ENCODE measurements at regions not wholly inside any gene's neighbourhood (a gene's known extent, or its start where the extent isn't known, plus 50 kb on each side); places are given as distances from the start of the nearest gene placed in this dataset.

DNA sequence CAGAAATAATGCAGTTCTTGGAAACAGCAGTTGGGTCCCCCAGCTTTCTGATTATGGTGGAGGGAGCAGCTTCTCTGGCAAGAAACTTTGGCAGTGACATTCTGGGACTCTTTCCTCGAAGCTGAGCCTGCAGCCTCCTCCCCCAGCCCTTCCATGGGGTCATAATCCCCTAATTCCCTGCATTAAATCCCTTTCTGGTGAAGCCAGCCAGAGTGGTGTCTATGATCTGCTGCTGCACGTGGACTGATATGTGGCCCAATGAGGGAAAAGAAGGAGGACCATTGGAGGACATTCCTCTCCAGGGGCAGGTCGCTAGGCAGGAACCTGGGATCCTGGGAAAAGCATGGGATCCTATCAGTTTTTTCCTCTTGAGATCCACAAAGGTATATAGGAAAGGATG lies 470.5 kb downstream of the RPS24 start:
- Histone ChIP-seq H3K4me2 (ENCODE audit: insufficient read depth, low read length, poor library complexity, severe bottlenecking) (no peak overlapping the region), H3K36me3 (replicated peaks in 1 of 2; ENCODE audit: control insufficient read depth in 2 of 2, insufficient read depth in 2 of 2, low read length in 2 of 2) (no peaks in the 10 kb centered on the region), H2AFZ (ENCODE audit: low read length) (no peak overlapping the region), H2BK12ac (ENCODE audit: low read length) (no peak overlapping the region), H4K8ac (ENCODE audit: low read depth, low read length) (no peak overlapping the region), H3K9me3 (replicated peaks in 1 of 2; ENCODE audit: control insufficient read depth in 2 of 2, insufficient read depth in 1 of 2, low read depth in 1 of 2, low read length in 2 of 2) (no peaks in the 10 kb centered on the region), H3K4me1 (ENCODE audit: control insufficient read depth in 2 of 2, insufficient read depth in 1 of 2, low read depth in 1 of 2, low read length in 2 of 2) (peaks cover 19% of the 10 kb centered on the region in 2 donors), H3K9ac (ENCODE audit: low read depth, low read length, poor library complexity) (no peak overlapping the region), H3K23ac (ENCODE audit: low read depth, low read length, poor library complexity) (no peak overlapping the region), H3K4me3 (ENCODE audit: low read length in 2 of 2) (no peak overlapping the region), H2BK120ac (ENCODE audit: low read depth, low read length) (no peak overlapping the region), H2BK15ac (ENCODE audit: low read length) (no peak overlapping the region), H2BK5ac (ENCODE audit: low read length) (no peak overlapping the region), H2AK5ac (ENCODE audit: low read depth, low read length) (no peak overlapping the region), H3K14ac (ENCODE audit: low read length) (no peak overlapping the region), H3K27me3 (ENCODE audit: control insufficient read depth in 3 of 3, insufficient read depth in 3 of 3, low read depth in 1 of 3, low read length in 3 of 3) (no peaks in the 10 kb centered on the region), H3K4ac (ENCODE audit: low read length) (no peak overlapping the region), H3K18ac (ENCODE audit: low read length) (no peak overlapping the region), H3K79me1 (ENCODE audit: low read depth, low read length) (no peaks in the 10 kb centered on the region), H4K91ac (ENCODE audit: low read depth, low read length, poor library complexity) (no peak overlapping the region), H3K27ac (replicated peaks; ENCODE audit: low read length) (no peak overlapping the region)
- DNase-seq (ENCODE audit: low spot score), result no peak
- WGBS, 2 donors (ENCODE audit: extremely low coverage in 2 of 2, insufficient read length in 2 of 2, insufficient replicate concordance in 1 of 2), result no CpG with 5 or more reads among the region's 3 CpGs

DNA sequence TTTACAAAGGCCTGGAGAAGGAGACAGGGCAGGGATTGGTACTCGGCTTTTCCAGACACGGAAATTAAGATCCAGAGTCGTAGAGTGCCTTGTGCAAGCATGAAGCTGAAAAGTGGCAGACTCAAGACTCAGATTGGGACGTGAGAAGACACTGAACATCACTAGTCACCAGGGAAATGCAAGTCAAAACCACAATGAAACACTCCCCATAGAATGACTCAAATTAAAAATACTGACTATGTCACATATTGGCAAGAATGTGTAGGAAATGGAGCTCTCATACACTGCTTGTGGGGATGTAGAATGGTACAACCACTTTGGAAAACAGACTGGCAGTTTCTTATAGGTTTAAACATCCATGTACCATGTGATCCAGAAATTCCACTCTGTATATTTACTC lies 472.0 kb downstream of the RPS24 start:
- Histone ChIP-seq H2BK12ac (ENCODE audit: low read length) (no peak overlapping the region), H2BK120ac (ENCODE audit: low read depth, low read length) (no peak overlapping the region), H3K14ac (ENCODE audit: low read length) (no peak overlapping the region), H3K9me3 (replicated peaks in 1 of 2; ENCODE audit: control insufficient read depth in 2 of 2, insufficient read depth in 1 of 2, low read depth in 1 of 2, low read length in 2 of 2) (no peaks in the 10 kb centered on the region), H3K4me2 (ENCODE audit: insufficient read depth, low read length, poor library complexity, severe bottlenecking) (no peak overlapping the region), H2BK5ac (ENCODE audit: low read length) (no peak overlapping the region), H3K4ac (ENCODE audit: low read length) (no peak overlapping the region), H3K9ac (ENCODE audit: low read depth, low read length, poor library complexity) (no peak overlapping the region), H3K4me1 (ENCODE audit: control insufficient read depth in 2 of 2, insufficient read depth in 1 of 2, low read depth in 1 of 2, low read length in 2 of 2) (peaks cover 24 to 25% of the 10 kb centered on the region in 2 donors), H2BK15ac (ENCODE audit: low read length) (no peak overlapping the region), H3K4me3 (ENCODE audit: low read length in 2 of 2) (no peak overlapping the region), H3K27me3 (ENCODE audit: control insufficient read depth in 3 of 3, insufficient read depth in 3 of 3, low read depth in 1 of 3, low read length in 3 of 3) (no peaks in the 10 kb centered on the region), H4K8ac (ENCODE audit: low read depth, low read length) (no peak overlapping the region), H4K91ac (ENCODE audit: low read depth, low read length, poor library complexity) (no peak overlapping the region), H2AFZ (ENCODE audit: low read length) (no peak overlapping the region), H2AK5ac (ENCODE audit: low read depth, low read length) (no peak overlapping the region), H3K18ac (ENCODE audit: low read length) (no peak overlapping the region), H3K79me1 (ENCODE audit: low read depth, low read length) (no peaks in the 10 kb centered on the region), H3K36me3 (replicated peaks in 1 of 2; ENCODE audit: control insufficient read depth in 2 of 2, insufficient read depth in 2 of 2, low read length in 2 of 2) (no peaks in the 10 kb centered on the region), H3K23ac (ENCODE audit: low read depth, low read length, poor library complexity) (no peak overlapping the region), H3K27ac (replicated peaks; ENCODE audit: low read length) (no peak overlapping the region)
- DNase-seq (ENCODE audit: low spot score), result no peak
- WGBS, 2 donors (ENCODE audit: extremely low coverage in 2 of 2, insufficient read length in 2 of 2, insufficient replicate concordance in 1 of 2), result no CpG with 5 or more reads among the region's 4 CpGs

DNA sequence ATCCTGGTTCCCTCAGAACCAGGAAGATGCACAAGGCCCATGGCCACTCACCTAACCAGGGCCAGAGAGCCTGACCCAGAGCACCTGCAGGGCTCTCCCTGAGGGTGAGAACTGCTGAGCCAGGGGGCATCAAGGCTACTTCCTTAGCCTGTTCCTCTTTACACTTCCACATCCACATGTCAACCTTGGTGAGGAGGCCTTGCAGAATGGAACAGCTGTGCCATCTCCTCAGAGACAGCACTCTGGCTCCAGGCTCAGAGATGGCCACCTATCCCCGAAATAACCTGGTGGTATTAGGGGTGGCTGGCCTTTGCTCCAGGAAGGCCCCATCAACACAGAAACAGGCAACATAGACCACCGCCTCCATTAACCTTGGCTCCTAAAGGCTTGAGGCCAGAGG lies 473.0 kb downstream of the RPS24 start:
- Histone ChIP-seq H2BK15ac (ENCODE audit: low read length) (peak overlapping the region; percentile 56), H3K4me2 (ENCODE audit: insufficient read depth, low read length, poor library complexity, severe bottlenecking) (no peak overlapping the region), H3K9ac (ENCODE audit: low read depth, low read length, poor library complexity) (no peak overlapping the region), H4K91ac (ENCODE audit: low read depth, low read length, poor library complexity) (no peak overlapping the region), H3K27me3 (ENCODE audit: control insufficient read depth in 3 of 3, insufficient read depth in 3 of 3, low read depth in 1 of 3, low read length in 3 of 3) (no peaks in the 10 kb centered on the region), H3K36me3 (replicated peaks in 1 of 2; ENCODE audit: control insufficient read depth in 2 of 2, insufficient read depth in 2 of 2, low read length in 2 of 2) (no peaks in the 10 kb centered on the region), H3K9me3 (replicated peaks in 1 of 2; ENCODE audit: control insufficient read depth in 2 of 2, insufficient read depth in 1 of 2, low read depth in 1 of 2, low read length in 2 of 2) (no peaks in the 10 kb centered on the region), H2AK5ac (ENCODE audit: low read depth, low read length) (peak overlapping the region; percentile 21), H3K18ac (ENCODE audit: low read length) (peak overlapping the region; percentile 46), H3K23ac (ENCODE audit: low read depth, low read length, poor library complexity) (no peak overlapping the region), H2BK12ac (ENCODE audit: low read length) (no peak overlapping the region), H2BK5ac (ENCODE audit: low read length) (no peak overlapping the region), H4K8ac (ENCODE audit: low read depth, low read length) (no peak overlapping the region), H3K4ac (ENCODE audit: low read length) (no peak overlapping the region), H3K4me1 (ENCODE audit: control insufficient read depth in 2 of 2, insufficient read depth in 1 of 2, low read depth in 1 of 2, low read length in 2 of 2) (peaks cover 26 to 27% of the 10 kb centered on the region in 2 donors), H3K79me1 (ENCODE audit: low read depth, low read length) (no peaks in the 10 kb centered on the region), H3K27ac (replicated peaks; ENCODE audit: low read length) (no peak overlapping the region), H3K4me3 (ENCODE audit: low read length in 2 of 2) (no peak overlapping the region), H2BK120ac (ENCODE audit: low read depth, low read length) (no peak overlapping the region), H3K14ac (ENCODE audit: low read length) (no peak overlapping the region), H2AFZ (ENCODE audit: low read length) (no peak overlapping the region)
- no peak for DNase-seq (ENCODE audit: low spot score)
- no CpG with 5 or more reads among the region's 2 CpGs for WGBS, 2 donors (ENCODE audit: extremely low coverage in 2 of 2, insufficient read length in 2 of 2, insufficient replicate concordance in 1 of 2)

DNA sequence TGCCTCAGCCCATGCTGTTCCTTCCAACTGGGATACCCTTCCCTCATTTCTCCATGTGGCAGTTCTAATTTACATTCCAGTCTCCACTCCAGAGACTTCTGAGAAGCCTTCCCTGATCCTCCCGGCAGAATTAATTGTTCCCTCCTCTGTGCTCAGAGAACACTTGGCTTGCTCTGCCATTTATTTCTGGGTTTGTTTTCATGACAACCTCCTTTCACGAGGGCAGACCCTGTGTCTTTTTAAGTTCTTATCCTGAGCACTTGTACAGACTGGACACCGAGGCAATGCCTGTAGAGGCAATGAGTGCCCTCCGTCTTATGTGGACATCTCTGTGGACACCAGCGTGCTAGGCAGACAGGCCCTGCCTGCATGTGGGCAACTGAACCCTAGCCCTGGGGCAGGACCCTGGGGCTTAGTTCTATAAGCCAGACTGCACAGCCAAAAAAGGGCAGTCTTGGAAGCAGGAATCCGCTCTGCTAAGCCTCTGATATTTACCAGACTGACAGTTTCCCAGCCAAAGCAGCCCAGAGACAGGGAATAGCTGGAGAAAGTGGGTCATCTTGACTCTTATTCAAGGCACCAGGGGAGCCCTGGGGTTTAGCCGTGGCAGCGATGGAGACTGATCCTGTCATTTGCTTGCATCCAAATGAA lies 474.0 kb downstream of the RPS24 start:
- Histone ChIP-seq H3K23ac (ENCODE audit: low read depth, low read length, poor library complexity) (no peak overlapping the region), H2AFZ (ENCODE audit: low read length) (peak overlapping the region; percentile 66), H2BK12ac (ENCODE audit: low read length) (no peak overlapping the region), H4K8ac (ENCODE audit: low read depth, low read length) (no peak overlapping the region), H3K79me1 (ENCODE audit: low read depth, low read length) (no peaks in the 10 kb centered on the region), H3K4me1 (ENCODE audit: control insufficient read depth in 2 of 2, insufficient read depth in 1 of 2, low read depth in 1 of 2, low read length in 2 of 2) (peaks cover 20 to 22% of the 10 kb centered on the region in 2 donors), H3K9me3 (replicated peaks in 1 of 2; ENCODE audit: control insufficient read depth in 2 of 2, insufficient read depth in 1 of 2, low read depth in 1 of 2, low read length in 2 of 2) (no peaks in the 10 kb centered on the region), H3K18ac (ENCODE audit: low read length) (no peak overlapping the region), H3K27ac (replicated peaks; ENCODE audit: low read length) (no peak overlapping the region), H4K91ac (ENCODE audit: low read depth, low read length, poor library complexity) (no peak overlapping the region), H2BK15ac (ENCODE audit: low read length) (no peak overlapping the region), H3K4ac (ENCODE audit: low read length) (no peak overlapping the region), H2BK5ac (ENCODE audit: low read length) (no peak overlapping the region), H3K4me3 (ENCODE audit: low read length in 2 of 2) (no peak overlapping the region), H3K9ac (ENCODE audit: low read depth, low read length, poor library complexity) (no peak overlapping the region), H3K36me3 (replicated peaks in 1 of 2; ENCODE audit: control insufficient read depth in 2 of 2, insufficient read depth in 2 of 2, low read length in 2 of 2) (no peaks in the 10 kb centered on the region), H2BK120ac (ENCODE audit: low read depth, low read length) (no peak overlapping the region), H3K14ac (ENCODE audit: low read length) (no peak overlapping the region), H2AK5ac (ENCODE audit: low read depth, low read length) (no peak overlapping the region), H3K27me3 (ENCODE audit: control insufficient read depth in 3 of 3, insufficient read depth in 3 of 3, low read depth in 1 of 3, low read length in 3 of 3) (no peaks in the 10 kb centered on the region), H3K4me2 (ENCODE audit: insufficient read depth, low read length, poor library complexity, severe bottlenecking) (no peak overlapping the region)
- DNase-seq (ENCODE audit: low spot score), result no peak
- WGBS, 2 donors (ENCODE audit: extremely low coverage in 2 of 2, insufficient read length in 2 of 2, insufficient replicate concordance in 1 of 2), result no CpG with 5 or more reads among the region's 8 CpGs

Measured in neuronal stem cell (in vitro differentiated cells).